GM21737 (cell line): ENCODE measurements at regions not wholly inside any gene's neighbourhood (a gene's known extent, or its start where the extent isn't known, plus 50 kb on each side); places are given as distances from the start of the nearest gene placed in this dataset.

Experiments used
- ATAC-seq: cut with Tn5 transposase; IDR thresholded peaks from one replicate; pipeline ENCODE4 v1.9.1; 2021; ENCODE audit warnings: mild to moderate bottlenecking, moderate library complexity; ENCODE audit not compliant: unreplicated experiment

- ATAC-seq = peak; percentile 93
These were observed 106.4 kb upstream of the SESN3 start for GRCh38 chr11:95337175-95337957.

- ATAC-seq = no peak
These were observed 105.0 kb upstream of the SESN3 start for GRCh38 chr11:95335989-95336388.

- ATAC-seq = no peak
These were observed 100.2 kb upstream of the SESN3 start for GRCh38 chr11:95331161-95331560.

GRCh38 chr11:95330302-95330701, 99.3 kb upstream of the SESN3 start:
- ATAC-seq = no peak

GRCh38 chr11:95327273-95327948, 96.4 kb upstream of the SESN3 start:
- ATAC-seq = no peak

GRCh38 chr11:95325777-95326258, 94.8 kb upstream of the SESN3 start:
- ATAC-seq = no peak

- ATAC-seq = no peak
These were observed 93.8 kb upstream of the SESN3 start for GRCh38 chr11:95324826-95325225.

- ATAC-seq = no peak
These were observed 91.5 kb upstream of the SESN3 start for GRCh38 chr11:95322539-95322938.

- no peak for ATAC-seq
These were observed 87.5 kb upstream of the SESN3 start for GRCh38 chr11:95318498-95318897.

GRCh38 chr11:95308512-95309035, 77.6 kb upstream of the SESN3 start:
- ATAC-seq = no peak

- no peak for ATAC-seq
These were observed 76.3 kb upstream of the SESN3 start for GRCh38 chr11:95307286-95307685.

- ATAC-seq = no peak
These were observed 75.8 kb upstream of the SESN3 start for GRCh38 chr11:95306801-95307200.

GRCh38 chr11:95306123-95306522, 75.1 kb upstream of the SESN3 start:
- ATAC-seq = no peak

- no peak for ATAC-seq
These were observed 74.7 kb upstream of the SESN3 start for GRCh38 chr11:95305705-95306104.

GRCh38 chr11:95304777-95305176, 73.8 kb upstream of the SESN3 start:
- ATAC-seq = no peak

- no peak for ATAC-seq
These were observed 71.2 kb upstream of the SESN3 start for GRCh38 chr11:95302211-95302610.

- no peak for ATAC-seq
These were observed 70.5 kb upstream of the SESN3 start for GRCh38 chr11:95301474-95301873.

- ATAC-seq = no peak
These were observed 68.2 kb upstream of the SESN3 start for GRCh38 chr11:95299078-95299679.

- no peak for ATAC-seq
These were observed 66.9 kb upstream of the SESN3 start for GRCh38 chr11:95297680-95298452.

GRCh38 chr11:95296621-95297025, 65.6 kb upstream of the SESN3 start:
- ATAC-seq = peak; percentile 94

GRCh38 chr11:95296165-95296564, 65.2 kb upstream of the SESN3 start:
- no peak for ATAC-seq
